WI38 (cell line): ENCODE measurements at regions not wholly inside any gene's neighbourhood (a gene's known extent, or its start where the extent isn't known, plus 50 kb on each side); places are given as distances from the start of the nearest gene placed in this dataset.

Source experiments
- H3K4me3 ChIP-seq: 2 replicates; pipeline ENCODE4 v1.5.1; 2011; ENCODE audit warnings: low read depth, mild to moderate bottlenecking, control low read depth, low read length
- TF ChIP-seq, protein P1 (sequence below): IDR thresholded peaks from 2 replicates; pipeline ENCODE4 v1.5.1; 2012; ENCODE audit warnings: low read depth, mild to moderate bottlenecking, control low read depth, low read length

DNA sequence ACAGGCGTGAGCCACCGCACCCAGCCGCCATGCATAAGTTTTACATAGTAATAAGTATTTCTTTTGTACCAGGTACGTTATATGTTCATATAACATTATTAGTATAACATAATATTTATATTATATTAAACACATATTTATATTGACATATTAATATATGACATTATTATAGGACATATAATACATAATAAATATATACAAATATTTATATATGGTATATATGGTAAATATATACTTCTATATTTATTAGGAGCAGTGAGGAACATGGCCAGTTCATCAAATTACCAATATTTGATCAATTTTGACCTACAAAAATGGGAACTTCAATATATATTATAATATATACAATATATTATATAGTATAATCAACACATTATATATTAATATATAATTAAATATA is 245.9 kb upstream of the FGGY start:
- TF ChIP-seq, protein P1, sequence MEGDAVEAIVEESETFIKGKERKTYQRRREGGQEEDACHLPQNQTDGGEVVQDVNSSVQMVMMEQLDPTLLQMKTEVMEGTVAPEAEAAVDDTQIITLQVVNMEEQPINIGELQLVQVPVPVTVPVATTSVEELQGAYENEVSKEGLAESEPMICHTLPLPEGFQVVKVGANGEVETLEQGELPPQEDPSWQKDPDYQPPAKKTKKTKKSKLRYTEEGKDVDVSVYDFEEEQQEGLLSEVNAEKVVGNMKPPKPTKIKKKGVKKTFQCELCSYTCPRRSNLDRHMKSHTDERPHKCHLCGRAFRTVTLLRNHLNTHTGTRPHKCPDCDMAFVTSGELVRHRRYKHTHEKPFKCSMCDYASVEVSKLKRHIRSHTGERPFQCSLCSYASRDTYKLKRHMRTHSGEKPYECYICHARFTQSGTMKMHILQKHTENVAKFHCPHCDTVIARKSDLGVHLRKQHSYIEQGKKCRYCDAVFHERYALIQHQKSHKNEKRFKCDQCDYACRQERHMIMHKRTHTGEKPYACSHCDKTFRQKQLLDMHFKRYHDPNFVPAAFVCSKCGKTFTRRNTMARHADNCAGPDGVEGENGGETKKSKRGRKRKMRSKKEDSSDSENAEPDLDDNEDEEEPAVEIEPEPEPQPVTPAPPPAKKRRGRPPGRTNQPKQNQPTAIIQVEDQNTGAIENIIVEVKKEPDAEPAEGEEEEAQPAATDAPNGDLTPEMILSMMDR, result no peak

DNA sequence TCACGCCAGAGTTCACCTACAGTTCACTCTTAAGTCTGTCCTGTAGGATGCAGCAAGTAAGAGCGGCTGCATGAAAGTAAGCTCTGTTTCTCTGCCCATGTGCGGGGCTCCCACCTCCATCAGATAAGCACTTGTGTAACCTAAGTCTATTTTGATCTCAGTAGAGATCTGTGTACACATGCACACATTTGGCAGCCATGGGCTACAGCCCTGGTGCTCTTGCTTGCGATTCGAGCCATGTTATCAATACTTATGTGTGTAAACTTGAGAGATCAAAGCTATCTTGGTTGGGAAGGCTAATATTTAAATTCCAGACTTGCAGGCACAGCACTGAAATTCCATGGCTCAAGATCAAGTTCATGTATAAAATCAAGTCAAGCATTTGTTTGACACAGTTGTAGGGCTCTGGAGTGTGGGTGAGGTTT is 244.7 kb upstream of the FGGY start:
- H3K4me3 ChIP-seq, result no peak overlapping the region
- TF ChIP-seq, protein P1, result no peak

More for the DNA sequence above, 245.9 kb upstream of the FGGY start:
- no peak overlapping the region for H3K4me3 ChIP-seq

DNA sequence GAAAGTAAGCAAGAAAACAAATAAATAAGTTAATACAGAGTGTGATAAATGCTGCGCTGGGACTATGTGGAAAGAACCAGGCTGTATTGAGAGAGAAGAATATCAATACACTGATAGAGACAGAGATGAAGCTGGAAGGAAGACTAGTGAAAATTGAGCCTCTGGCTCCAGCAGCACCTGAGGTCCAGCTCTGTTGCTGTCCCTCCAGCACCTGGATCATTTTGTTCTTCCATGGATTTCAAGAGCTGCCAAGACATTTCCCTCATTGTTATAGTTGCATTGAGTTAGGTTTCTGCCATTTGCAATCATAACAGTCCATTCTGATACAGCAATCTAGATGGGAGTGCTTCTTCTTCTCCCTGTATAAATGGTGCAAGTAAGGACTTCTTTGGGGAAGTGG is 242.7 kb upstream of the FGGY start:
- no peak overlapping the region for H3K4me3 ChIP-seq
- TF ChIP-seq, protein P1, result no peak

DNA sequence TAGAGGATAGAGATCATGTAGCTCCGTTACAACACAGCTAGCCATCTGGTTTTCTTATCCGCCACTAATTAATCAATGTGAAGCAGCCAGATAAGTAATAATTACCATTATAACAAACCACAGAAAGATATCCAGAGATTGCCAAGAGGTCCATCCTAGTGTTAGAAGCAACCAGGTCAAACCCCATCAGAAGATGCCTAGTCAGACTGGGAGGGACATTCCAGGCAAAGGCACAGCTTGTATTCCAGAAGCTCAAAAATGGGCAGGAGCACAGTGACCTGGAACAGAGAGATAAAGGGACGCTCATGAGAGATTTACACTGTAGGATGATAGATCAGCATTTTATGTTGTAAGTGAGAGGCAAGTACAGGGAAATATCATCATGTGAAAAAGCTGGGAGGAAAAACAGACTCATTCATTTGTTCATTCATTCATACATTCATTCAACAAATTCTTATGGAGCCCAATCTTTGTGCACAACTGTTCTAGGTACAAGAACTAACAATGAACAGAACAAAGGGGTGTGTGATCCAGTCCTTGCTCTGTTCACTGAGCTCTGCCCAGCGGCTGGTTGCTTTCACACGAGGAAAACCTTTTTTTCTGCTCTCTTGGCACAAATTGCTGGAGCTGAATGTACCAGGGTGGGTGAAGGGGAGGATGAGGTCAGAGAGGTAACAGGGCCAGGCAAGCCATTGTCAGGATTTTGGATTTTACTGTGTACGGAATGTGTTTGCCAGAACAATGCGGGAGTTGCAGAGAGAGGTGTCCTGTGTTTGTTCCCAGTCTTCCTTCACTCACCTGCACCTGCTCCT is 240.8 kb upstream of the FGGY start:
- TF ChIP-seq, protein P1, result no peak
- H3K4me3 ChIP-seq, result no peak overlapping the region

DNA sequence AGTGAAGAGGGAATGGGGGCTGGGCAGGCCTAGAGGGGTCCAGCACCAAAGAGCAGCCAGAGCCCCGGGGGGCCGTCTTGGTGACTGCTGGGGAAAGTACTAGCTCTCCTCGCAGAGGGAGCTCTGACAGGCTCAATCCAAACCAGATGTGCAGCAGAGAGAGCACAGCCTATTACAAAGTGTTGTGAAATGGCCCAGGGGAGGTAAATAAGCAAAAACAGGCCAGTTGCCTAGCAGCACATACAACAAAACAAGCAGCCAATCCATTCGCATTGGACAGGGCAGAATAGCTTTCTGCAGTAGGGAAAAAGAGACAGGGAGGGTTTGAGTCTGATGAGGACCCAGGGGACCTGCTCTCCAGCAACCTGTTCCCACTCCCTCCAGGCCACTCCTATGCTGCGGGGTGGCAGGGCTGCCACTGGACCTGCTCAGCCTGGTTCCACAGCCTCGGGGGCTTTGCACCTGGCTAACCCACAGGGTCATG is 239.6 kb upstream of the FGGY start:
- no peak overlapping the region for H3K4me3 ChIP-seq
- TF ChIP-seq, protein P1, result no peak

DNA sequence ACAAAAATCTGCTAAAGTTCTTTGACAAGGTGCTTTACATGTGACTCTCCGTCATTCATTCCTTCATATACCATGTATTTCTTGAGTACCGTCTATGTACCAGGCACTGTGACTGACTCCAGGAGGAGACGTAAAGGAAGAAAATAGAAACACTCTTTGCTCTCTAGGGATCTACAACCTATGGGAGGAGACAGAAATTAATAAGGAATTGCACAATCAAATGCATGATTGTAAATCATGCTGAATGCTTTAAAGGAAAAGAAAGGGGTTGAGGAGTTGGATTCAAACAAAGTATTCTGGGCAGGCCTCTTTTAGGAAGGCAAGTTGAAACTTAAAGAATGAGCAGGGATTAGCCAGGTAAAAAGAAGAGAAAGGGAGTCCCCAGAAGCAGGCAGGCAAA is 239.1 kb upstream of the FGGY start:
- TF ChIP-seq, protein P1, result no peak
- no peak overlapping the region for H3K4me3 ChIP-seq

DNA sequence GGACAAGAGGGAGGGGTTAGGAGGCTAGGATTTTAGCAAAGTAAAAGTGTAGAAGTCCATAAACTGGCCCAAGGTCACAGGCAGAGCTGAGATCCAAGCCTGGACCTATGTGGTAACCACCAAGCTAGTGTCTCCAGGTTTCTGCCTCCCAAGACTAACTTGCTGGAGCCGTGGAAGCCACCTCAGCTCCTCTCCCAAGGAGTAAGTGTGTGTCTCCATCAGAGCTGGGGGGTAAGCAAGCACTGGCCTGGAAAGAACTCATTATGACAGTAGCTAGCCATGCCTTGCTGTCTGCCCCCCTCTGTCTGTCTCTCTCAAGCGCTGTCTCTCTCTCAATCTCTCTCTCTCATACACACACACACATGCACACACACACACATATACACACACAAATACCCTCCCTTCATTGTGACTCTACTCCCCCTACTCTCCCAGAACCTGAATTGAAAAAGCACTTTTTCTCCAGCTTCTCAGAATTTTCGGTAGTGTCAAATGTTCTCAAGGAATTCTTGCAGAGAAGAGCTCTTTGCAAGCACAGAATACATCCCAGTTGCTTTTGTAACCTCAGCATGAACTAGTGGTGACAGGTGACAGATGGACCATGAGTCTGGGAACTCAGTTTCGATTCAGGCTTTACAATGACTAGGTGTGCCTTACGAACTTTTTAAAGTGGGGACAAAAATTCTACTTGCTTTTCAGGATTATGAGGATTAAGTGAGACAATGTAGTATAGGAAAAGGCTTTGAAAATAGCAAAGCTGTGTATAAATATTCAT is 238.0 kb upstream of the FGGY start:
- TF ChIP-seq, protein P1, result no peak
- no peak overlapping the region for H3K4me3 ChIP-seq
